ENCODE measurements at regions not wholly inside any gene's neighbourhood (a gene's known extent, or its start where the extent isn't known, plus 50 kb on each side); places are given as distances from the start of the nearest gene placed in this dataset.

DNA sequence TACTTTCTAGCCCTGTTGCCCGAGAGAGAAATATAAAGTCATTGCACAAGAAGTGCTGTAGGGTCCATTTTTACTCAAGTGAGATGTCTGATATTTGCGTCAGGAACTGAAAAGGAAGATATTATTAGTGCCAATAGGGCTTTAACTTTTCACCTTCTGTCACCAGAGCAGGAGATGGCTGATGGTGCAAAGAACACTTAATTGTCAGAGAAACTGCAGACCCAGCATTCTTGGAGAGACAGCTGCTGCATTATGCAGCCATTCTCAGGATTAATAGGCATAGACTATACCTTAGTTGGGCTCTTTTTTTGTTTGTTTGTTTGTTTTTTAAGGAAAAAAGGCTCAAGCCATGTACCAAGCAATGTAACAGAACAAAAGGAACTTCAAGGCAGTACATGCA is 179.4 kb downstream of the RPS12 start:
- Histone ChIP-seq H2AFZ (no peak overlapping the region), H3K9ac (no peak overlapping the region), H3K79me2 (no peaks in the 10 kb centered on the region), H3K9me3 (ENCODE audit: control insufficient read depth, low read length) (no peaks in the 10 kb centered on the region), H3K27ac (no peak overlapping the region), H3K4me3 (ENCODE audit: low read depth, low read length) (no peak overlapping the region), H3K4me2 (ENCODE audit: low read length) (no peak overlapping the region), H3K36me3 (ENCODE audit: control insufficient read depth, insufficient read depth, low read length) (no peaks in the 10 kb centered on the region), H3K4me1 (no peaks in the 10 kb centered on the region), H3K27me3 (ENCODE audit: control insufficient read depth, insufficient read depth, low read length) (no peaks in the 10 kb centered on the region)
- TF ChIP-seq, protein P1, sequence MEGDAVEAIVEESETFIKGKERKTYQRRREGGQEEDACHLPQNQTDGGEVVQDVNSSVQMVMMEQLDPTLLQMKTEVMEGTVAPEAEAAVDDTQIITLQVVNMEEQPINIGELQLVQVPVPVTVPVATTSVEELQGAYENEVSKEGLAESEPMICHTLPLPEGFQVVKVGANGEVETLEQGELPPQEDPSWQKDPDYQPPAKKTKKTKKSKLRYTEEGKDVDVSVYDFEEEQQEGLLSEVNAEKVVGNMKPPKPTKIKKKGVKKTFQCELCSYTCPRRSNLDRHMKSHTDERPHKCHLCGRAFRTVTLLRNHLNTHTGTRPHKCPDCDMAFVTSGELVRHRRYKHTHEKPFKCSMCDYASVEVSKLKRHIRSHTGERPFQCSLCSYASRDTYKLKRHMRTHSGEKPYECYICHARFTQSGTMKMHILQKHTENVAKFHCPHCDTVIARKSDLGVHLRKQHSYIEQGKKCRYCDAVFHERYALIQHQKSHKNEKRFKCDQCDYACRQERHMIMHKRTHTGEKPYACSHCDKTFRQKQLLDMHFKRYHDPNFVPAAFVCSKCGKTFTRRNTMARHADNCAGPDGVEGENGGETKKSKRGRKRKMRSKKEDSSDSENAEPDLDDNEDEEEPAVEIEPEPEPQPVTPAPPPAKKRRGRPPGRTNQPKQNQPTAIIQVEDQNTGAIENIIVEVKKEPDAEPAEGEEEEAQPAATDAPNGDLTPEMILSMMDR (IDR thresholded peaks at IDR 0.05) = no peak

DNA sequence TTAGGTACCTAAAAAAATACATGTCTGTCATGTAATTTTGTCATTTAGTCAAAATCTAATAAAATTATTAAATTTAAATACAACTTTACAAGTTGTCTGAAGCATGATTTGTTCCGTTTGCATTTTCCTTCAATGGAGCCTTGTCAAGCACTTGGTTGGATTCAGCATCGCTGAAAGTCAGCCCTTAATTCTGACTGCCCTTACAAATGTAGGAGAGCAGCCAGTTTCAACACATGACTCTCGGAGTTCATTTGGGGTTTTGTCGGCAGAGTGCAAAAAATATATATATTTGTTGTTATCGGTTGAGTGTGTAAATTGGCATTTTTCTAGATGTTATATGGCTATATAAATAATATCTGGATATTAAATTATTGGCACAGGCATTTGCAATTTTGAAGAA is 180.6 kb downstream of the RPS12 start:
- no peak overlapping the region for H2AFZ ChIP-seq
- no peaks in the 10 kb centered on the region for H3K79me2 ChIP-seq
- no peaks in the 10 kb centered on the region for H3K9me3 ChIP-seq (ENCODE audit: control insufficient read depth, low read length)
- no peak overlapping the region for H3K4me3 ChIP-seq (ENCODE audit: low read depth, low read length)
- no peak overlapping the region for H3K27ac ChIP-seq
- TF ChIP-seq, protein P1 (IDR thresholded peaks at IDR 0.05) = no peak
- no peaks in the 10 kb centered on the region for H3K36me3 ChIP-seq (ENCODE audit: control insufficient read depth, insufficient read depth, low read length)
- no peaks in the 10 kb centered on the region for H3K27me3 ChIP-seq (ENCODE audit: control insufficient read depth, insufficient read depth, low read length)
- H3K4me1 ChIP-seq = no peaks in the 10 kb centered on the region
- H3K4me2 ChIP-seq (ENCODE audit: low read length) = no peak overlapping the region
- H3K9ac ChIP-seq = no peak overlapping the region

DNA sequence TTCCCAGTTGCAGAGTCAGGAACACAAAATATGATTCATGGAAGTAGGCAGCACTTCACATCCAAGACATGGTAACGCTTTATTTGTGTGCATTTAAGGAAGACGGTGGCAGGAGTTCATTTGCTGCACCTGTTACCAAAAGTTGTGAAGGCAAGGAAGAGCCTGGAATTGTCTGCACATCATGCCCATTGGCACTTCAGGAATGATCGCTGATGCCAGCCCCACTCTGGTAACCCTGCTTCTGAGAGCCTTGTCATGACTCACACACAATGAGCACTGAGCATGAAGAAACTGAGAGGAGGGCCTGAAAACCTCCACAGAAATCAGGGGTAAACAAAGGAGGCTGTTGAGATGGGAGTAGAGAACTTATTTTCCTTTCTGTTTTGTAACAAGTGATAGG is 181.1 kb downstream of the RPS12 start:
- Histone ChIP-seq H3K9me3 (ENCODE audit: control insufficient read depth, low read length) (no peaks in the 10 kb centered on the region), H2AFZ (no peak overlapping the region), H3K27ac (no peak overlapping the region), H3K4me2 (ENCODE audit: low read length) (no peak overlapping the region), H3K9ac (no peak overlapping the region), H3K36me3 (ENCODE audit: control insufficient read depth, insufficient read depth, low read length) (no peaks in the 10 kb centered on the region), H3K79me2 (no peaks in the 10 kb centered on the region), H3K4me1 (no peaks in the 10 kb centered on the region), H3K4me3 (ENCODE audit: low read depth, low read length) (no peak overlapping the region), H3K27me3 (ENCODE audit: control insufficient read depth, insufficient read depth, low read length) (no peaks in the 10 kb centered on the region)
- TF ChIP-seq, protein P1 (IDR thresholded peaks at IDR 0.05) = no peak

DNA sequence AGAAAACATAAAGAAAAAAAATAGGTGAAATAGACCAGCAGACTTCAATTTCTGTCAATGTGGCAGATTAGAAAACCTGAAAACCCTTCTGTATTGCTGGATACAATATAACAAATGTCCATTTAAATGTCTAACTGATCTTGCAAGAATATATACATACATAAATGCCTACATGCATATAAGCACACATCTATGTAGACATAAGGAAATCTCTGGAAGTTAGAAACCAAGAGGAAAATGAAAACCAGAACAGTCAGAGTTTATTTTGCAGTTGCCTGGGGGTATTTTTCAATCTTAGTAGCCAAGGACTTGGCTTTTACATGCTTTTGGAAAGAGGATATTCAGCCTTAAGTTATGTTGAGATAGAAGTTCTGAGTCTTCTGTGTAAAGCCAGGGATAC is 184.0 kb downstream of the RPS12 start:
- no peaks in the 10 kb centered on the region for H3K36me3 ChIP-seq (ENCODE audit: control insufficient read depth, insufficient read depth, low read length)
- no peaks in the 10 kb centered on the region for H3K9me3 ChIP-seq (ENCODE audit: control insufficient read depth, low read length)
- H3K4me2 ChIP-seq (ENCODE audit: low read length) = no peak overlapping the region
- H3K27ac ChIP-seq = no peak overlapping the region
- H3K27me3 ChIP-seq (ENCODE audit: control insufficient read depth, insufficient read depth, low read length) = no peaks in the 10 kb centered on the region
- no peaks in the 10 kb centered on the region for H3K4me1 ChIP-seq
- no peaks in the 10 kb centered on the region for H3K79me2 ChIP-seq
- H3K4me3 ChIP-seq (ENCODE audit: low read depth, low read length) = no peak overlapping the region
- TF ChIP-seq, protein P1 (IDR thresholded peaks at IDR 0.05) = no peak
- H2AFZ ChIP-seq = no peak overlapping the region
- no peak overlapping the region for H3K9ac ChIP-seq

- no peaks in the 10 kb centered on the region for H3K9me3 ChIP-seq (ENCODE audit: control insufficient read depth, low read length)
- H3K4me2 ChIP-seq (ENCODE audit: low read length) = no peak overlapping the region
- TF ChIP-seq, protein P1 (IDR thresholded peaks at IDR 0.05) = no peak
- H3K27ac ChIP-seq = no peak overlapping the region
- no peak overlapping the region for H2AFZ ChIP-seq
- H3K4me1 ChIP-seq = no peaks in the 10 kb centered on the region
- H3K27me3 ChIP-seq (ENCODE audit: control insufficient read depth, insufficient read depth, low read length) = no peaks in the 10 kb centered on the region
- H3K9ac ChIP-seq = no peak overlapping the region
- H3K4me3 ChIP-seq (ENCODE audit: low read depth, low read length) = no peak overlapping the region
- no peaks in the 10 kb centered on the region for H3K36me3 ChIP-seq (ENCODE audit: control insufficient read depth, insufficient read depth, low read length)
- H3K79me2 ChIP-seq = no peaks in the 10 kb centered on the region
These were observed 186.7 kb downstream of the RPS12 start for GRCh38 chr6:133001040-133001565.

Data from parathyroid adenoma (tissue), 2 donors.